TTC549 (cell line): ENCODE measurements at regions not wholly inside any gene's neighbourhood (a gene's known extent, or its start where the extent isn't known, plus 50 kb on each side); places are given as distances from the start of the nearest gene placed in this dataset.
"Not testable (repeated sequence)": the region's sequence is repeated elsewhere in the genome, so short reads cannot be mapped to it uniquely, and the experiment has no call there.

Source experiments
- FAIRE-seq: peaks from 2 replicates; lab custom pipeline; 2012; peaks lifted over from hg19 to GRCh38; lab: Jason Lieb, UNC

DNA sequence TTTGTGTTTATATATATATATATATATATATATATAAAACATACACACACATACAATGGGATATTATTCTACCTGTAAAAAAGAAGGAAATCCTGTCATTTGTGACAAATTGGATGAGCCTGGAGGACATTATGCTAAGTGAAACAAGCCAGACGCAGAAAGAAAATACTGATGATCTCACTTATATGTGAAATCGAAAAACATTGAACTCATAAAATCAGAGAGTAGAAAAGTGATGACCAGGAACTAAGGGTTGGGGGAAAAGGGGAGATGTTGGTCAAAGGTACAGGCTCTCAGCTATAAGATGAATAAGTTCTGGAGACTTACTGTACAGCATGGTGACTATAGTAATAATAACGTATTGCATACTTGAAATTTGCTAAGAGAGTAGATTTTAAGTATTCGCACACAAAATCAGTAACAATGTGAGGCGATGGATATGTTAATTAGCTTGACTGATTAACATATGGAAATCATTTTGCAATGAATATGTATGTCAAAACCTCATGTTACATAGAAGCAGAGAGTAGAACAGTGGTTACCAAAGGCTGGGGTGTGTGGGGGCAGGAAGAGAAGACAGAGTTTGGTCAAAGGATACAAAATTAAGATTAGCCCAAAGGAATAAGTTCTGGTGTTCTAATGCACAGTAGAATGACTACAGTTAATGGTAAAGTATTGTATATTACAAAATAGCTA is 92.3 kb upstream of the PHACTR1 start:
- no peak for FAIRE-seq

DNA sequence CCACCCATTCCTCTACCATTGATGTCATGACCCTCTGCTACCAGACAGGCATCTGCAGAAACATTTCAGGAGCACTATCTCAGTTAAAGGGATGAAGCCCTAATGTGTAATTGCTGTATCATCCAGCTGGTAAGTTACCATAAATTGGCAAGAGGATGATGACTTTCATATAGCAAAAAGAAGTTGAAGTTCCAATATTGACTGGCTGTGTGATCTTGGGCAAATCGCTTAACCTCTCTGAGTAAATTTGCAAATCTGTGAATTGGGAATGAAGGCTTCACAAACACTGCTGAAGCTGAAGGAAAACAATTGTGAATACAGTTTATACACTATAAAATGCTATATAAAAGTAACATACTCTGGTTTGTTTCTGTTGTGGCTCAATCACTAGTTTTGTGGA is 89.5 kb upstream of the PHACTR1 start:
- FAIRE-seq = no peak

DNA sequence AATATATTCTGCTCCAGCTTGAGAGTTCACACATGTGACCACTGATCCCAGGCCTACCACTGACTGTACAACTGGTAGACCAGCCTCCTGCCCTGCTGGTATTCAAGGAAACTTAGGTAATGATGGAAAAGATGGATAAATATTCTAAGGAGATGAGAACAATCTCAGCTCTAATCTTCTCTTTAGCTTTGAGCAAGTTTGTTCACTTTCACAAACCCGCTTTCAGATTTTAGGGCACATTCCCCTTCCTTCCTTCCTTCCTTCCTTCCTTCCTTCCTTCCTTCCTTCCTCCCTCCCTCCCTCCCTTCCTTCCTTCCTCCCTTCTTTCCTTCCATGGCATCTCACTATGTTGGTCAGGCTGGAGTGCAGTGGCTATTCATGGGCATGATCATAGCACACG is 88.2 kb upstream of the PHACTR1 start:
- no peak for FAIRE-seq

DNA sequence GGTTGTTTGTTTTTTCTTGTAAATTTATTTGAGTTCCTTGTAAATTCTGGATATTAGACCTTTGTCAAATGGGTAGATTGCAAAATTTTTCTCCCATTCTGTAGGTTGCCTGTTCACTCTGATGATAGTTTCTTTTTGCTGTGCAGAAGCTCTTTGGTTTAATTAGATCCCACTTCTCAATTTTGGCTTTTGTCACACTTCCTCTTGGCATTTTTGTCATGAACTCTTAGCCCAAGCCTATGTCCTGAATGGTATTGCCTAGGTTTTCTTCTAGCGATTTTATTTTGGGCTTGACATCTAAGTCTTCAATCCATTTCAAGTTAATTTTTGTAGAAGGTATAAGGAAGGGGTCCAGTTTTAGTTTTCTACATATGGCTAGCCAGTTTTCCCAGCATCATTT is 82.8 kb upstream of the PHACTR1 start:
- not testable (repeated sequence) for FAIRE-seq

DNA sequence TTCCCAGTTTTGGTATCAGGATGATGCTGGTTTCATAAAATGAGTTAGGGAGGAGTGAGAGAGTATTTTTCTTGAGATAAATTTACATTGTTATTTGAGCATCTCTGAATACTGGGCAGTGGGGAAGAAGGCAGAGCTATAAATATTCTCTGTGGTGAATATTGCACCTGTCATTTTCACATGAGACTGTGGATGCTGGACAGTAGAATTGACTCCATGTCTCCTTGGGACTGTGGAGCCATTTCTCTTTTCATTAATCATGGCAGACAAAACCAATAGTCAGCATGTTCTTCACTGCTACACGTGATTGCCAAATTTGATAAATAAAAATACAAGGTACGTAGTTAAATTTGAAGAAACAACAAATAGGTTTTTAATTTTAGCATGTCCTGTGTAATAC is 81.2 kb upstream of the PHACTR1 start:
- no peak for FAIRE-seq

DNA sequence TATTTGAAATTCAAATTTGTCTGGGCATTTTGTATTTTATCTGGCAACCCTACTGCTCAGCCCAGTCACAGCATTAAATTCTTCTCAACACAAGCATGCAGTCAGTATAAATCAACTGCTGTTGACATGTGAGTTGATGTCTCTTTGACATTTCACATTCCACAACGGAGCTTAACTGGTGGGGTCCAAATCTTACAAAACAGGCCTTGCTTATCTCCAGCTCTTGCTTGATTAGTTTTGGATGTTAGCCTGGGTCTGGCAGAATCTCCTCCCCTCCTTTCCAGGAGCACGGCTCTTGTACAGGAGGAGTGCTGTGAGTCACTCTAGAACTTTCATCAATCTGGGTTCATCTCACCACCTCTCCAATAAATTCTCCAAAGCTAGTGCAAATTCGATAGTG is 80.8 kb upstream of the PHACTR1 start:
- no peak for FAIRE-seq

DNA sequence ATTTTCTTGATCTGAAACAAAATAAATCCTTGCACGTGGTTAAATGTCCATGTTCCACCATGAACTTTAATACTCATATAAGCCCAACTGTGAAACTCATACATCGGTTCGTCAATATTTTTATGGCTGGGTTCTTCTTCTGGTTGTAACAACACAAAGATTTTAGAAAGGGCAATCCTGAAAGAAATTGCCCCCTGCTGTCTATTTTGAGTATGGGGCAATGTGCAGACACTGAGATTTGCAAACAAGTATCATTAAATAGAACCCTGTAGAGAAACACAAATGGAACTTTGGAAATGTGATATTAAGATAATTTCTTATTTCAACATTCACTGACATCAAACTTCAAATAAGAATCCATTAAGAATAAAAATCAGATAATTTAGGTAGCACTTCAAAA is 80.2 kb upstream of the PHACTR1 start:
- FAIRE-seq = peak; percentile 65

DNA sequence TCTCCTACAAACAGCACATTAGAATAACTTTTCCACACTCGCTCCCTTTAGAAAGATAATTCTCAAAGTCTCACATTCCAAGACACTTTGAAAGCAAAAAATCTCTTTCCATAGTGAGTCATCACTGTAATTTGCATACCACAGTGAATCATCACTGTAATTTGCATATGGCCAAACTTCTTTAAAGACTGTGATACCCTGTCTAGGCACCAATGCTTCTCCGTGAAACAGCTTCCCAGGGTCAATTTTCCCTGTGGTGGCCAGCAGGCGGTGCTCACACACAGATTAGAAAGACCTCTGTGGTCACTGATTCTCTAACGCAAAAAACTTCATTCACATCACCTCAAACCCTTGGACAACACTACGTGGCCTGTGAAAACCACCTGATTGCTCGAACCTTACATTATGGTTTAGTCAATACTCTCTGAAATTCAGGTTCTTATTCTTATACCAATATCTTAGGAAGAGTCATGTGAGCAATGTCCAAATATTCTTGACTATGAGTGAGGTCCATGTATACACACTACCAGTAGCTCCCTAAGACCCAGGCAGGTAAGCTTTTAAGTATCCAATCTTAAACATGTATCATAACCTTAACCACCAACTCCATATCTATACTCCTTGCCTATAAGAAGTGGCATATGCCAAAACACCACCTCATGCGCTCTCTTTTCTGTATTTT is 78.5 kb upstream of the PHACTR1 start:
- peak; percentile 58 for FAIRE-seq

DNA sequence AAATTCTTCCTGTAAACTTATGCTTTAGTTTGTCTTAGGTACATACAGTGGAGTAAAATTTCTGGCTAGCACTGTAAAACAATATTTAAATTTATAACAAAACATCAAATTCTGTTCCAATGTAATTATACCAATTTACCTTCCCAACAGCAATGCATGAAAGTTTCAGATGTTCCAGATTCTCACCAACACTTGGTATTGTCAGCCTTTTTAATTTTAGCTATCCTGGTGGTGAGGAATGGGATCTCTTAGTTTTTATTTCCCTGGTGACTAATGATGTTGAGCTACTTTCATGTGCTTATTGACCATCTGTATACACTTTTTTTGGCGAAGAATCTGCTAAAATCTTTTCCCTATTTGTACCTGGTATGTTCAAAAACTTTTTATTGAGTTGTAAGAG is 76.1 kb upstream of the PHACTR1 start:
- FAIRE-seq = no peak

DNA sequence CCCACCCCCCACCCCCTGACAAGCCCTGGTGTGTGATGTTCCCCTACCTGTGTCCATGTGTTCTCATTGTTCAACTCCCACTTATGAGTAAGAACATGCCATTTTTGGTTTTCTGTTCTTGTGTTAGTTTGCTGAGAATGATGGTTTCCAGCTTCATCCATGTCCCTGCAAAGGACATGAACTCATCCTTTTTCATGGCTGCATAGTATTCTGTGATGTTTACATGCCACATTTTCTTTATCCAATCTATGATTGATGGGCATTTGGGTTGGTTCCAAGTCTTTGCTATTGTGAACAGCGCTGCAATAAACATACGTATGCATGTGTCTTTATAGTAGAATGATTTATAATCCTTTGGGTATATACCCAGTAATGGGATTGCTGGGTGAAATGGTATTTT is 74.8 kb upstream of the PHACTR1 start:
- FAIRE-seq = not testable (repeated sequence)

DNA sequence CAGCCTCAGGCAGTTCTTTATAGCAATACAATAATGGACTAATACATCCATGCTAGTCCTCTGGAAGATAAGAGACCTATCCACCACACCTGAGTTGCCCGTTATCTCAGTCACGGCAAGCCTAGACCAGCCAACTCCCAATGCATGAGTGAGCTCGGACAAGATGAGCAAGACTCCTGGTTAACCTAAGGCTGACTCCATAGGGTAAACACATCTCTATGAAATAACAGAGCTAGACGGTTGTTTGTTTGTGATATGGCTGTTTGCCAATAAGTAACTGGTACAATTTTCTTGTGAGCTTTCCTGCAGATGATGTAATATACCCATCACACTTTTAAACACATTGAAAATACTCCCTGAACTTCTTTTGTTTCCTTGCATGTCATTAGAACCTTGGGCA is 70.6 kb upstream of the PHACTR1 start:
- FAIRE-seq = no peak

DNA sequence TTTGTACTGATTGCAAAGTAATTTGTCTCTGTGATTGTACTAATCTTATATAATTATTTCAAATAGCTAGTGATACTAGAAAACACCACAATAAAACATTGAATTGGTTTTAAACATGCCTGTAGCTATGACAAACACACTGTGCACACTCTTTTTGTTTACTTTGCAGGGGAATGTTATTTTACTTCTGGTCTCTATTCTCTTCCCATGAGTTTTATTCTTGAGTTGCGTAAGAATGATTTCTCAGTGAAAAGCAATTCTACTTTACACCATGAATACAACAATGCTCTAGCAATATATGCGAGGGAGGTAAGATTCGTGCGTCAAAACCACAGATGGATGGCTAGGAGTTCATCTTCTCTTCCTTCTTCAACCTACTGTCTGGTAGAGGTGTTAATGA is 68.4 kb upstream of the PHACTR1 start:
- no peak for FAIRE-seq

DNA sequence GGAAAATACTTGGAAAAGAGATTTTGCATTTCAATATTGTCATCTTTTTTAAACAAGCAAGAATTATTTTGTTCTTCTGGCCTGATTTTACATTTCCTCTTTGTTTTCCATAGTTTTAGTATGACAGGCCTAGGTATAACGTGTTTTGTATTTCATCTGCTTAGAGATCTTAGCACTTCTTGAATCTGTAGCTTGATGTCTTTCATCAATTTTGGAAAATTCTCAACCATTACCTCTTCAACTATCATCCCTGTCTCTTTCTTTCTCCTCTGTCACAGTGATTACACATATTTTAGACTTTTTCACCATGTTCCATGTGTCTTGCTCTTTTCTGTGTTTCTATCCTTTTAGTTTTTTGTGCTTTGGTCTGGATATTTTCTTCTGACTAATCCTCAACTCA is 67.2 kb upstream of the PHACTR1 start:
- no peak for FAIRE-seq

DNA sequence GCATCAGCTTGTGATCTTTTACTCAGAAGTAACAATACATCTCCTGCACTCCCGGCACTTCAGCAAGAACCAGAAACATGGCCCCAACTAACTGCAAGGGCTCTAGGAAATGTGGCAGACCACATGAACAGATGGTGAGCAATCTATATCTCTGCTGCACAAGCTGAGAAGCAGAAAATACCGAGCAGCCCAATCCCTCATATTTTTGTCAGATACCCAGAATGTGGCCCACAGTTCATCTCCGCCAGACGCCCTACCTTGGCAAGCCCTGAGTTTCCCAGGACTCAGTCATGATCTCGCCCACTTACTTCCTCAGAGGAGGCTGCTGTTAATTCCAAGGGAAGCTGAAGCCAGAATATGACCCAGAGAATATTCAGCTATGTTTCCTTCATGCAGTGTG is 63.1 kb upstream of the PHACTR1 start:
- no peak for FAIRE-seq

DNA sequence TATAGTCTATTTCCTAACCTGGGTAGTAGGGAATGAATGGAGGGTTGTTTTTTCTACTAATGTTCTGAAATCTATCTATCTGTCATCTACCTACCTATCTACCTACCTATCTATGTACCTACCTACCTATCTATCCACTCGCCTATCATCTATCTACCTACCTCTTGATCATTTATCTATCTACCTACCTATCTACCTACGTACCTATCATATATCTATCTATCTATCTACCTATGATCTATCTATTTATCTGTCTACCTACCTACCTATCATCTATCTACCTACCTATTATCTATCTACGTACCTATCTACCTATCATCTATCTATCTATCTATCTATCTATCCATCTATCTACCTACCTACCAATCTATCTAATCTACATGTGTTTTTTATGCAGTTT is 62.5 kb upstream of the PHACTR1 start:
- no peak for FAIRE-seq

DNA sequence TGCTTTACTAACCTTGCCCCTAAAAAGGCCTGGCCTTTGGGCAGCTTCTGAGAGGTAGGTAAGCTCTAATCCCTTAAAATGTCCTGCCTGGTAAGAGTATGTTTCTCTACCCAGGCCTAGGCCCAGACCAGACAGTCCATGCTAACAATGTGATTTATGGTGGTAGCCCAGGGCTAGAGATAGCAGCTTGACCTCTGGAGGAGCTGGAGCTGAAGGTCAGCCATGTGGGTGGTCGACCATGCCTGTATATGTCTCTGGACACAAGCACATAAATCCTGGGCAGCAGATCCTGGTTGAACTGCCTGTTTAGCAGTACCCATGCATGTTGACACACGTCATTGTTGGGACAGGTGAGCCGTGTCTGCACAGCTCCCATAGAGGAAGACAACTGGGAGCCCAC is 62.1 kb upstream of the PHACTR1 start:
- no peak for FAIRE-seq

DNA sequence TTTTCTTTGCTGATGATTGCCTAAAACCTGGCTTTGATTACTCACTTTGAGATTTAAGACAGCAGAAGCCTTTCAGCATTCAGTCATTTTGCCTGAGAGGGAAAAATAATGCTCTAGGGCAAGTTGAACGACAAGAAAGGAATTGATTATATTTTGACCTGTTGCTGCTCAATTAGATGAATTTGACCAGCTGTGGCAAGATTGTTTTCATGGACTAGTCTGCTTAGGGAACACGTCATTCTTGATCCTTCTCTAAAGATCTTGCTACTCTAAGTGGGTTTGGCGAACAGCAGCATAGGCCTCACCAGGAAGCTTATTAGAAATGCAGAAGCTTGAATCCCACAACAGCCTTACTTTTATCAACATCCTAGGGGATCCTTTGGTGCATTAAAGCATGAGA is 59.7 kb upstream of the PHACTR1 start:
- no peak for FAIRE-seq

DNA sequence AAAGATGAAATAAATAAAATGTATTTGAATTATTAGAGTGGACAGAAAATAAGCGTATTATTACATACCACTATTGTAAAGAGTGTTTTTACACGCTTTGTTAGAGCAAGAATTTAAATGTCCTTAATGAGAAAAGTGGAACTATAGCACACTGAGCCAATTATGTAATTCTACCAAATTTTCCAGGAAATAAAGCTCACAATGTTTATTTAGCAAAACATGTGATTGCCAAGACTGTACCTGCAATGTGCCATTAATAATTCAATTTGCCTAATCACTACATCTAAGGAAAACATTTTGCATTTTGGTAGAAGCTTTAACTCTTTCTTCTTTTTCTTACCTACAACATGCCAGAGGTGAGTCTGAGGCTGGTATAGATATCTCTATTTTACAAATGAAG is 58.7 kb upstream of the PHACTR1 start:
- no peak for FAIRE-seq

DNA sequence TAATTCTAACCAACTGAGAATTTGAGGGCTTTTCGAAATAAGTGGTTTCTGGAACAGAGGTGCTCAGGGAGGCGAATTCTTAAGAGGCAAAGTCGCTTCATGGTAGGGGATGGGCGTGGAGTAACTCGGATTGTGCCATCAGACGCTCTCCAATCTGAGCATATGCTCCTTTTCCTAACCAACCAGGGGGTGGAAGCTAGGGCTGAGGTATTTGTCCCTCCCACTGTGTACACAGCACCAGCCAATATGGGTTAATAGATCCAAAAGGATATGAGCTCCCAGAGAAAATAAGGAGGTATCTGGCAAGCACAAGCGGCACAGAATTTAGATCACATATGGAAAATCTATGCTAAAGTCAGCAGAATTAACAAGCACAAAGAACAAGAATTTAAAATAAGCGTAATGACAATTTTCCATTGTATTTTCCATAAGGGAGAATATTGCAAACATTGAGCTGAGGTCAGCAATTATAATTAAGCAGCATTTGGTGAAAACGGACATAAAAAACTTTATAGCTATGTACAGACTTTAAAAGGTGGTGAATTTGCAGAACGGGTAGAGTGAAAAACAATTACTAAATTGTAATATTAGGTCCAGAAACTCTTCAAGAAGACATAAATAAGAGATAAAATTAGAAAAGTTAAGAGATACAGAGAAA is 55.0 kb upstream of the PHACTR1 start:
- FAIRE-seq = no peak
